AG09319 (cell line): ENCODE measurements at regions not wholly inside any gene's neighbourhood (a gene's known extent, or its start where the extent isn't known, plus 50 kb on each side); places are given as distances from the start of the nearest gene placed in this dataset.

ENCODE experiments used
- DNase-seq: peaks from one replicate; pipeline ENCODE4 v3.0.0-alpha.2; 2010; ENCODE audit warnings: low read depth; ENCODE audit errors: extremely low read depth
- TF ChIP-seq, protein P1 (sequence below): IDR thresholded peaks from 2 replicates; pipeline ENCODE4 v1.5.1; 2011; ENCODE audit warnings: low read depth, mild to moderate bottlenecking, inconsistent platforms, low read length, moderate library complexity

DNA sequence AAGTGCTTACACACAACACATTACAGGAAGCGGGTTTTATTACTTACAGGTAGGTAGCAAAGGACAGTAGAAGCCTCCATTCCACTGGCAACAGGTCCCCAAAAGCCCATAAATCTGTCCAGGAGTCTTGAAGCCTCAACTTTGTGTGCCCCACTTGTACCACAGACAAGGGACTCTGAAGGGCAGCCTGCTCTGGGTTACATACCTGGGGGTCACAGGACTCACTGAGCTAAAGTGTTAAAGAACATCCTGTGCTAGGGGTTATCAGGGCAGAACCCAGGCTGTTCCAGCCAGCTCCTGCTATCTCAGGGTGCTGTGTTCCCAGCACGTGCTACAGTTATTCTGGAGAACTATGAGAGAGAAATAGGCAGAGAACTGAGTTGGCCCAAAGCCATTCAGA is 230.9 kb upstream of the SLC10A2 start:
- TF ChIP-seq, protein P1, sequence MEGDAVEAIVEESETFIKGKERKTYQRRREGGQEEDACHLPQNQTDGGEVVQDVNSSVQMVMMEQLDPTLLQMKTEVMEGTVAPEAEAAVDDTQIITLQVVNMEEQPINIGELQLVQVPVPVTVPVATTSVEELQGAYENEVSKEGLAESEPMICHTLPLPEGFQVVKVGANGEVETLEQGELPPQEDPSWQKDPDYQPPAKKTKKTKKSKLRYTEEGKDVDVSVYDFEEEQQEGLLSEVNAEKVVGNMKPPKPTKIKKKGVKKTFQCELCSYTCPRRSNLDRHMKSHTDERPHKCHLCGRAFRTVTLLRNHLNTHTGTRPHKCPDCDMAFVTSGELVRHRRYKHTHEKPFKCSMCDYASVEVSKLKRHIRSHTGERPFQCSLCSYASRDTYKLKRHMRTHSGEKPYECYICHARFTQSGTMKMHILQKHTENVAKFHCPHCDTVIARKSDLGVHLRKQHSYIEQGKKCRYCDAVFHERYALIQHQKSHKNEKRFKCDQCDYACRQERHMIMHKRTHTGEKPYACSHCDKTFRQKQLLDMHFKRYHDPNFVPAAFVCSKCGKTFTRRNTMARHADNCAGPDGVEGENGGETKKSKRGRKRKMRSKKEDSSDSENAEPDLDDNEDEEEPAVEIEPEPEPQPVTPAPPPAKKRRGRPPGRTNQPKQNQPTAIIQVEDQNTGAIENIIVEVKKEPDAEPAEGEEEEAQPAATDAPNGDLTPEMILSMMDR = no peak
- no peak for DNase-seq

DNA sequence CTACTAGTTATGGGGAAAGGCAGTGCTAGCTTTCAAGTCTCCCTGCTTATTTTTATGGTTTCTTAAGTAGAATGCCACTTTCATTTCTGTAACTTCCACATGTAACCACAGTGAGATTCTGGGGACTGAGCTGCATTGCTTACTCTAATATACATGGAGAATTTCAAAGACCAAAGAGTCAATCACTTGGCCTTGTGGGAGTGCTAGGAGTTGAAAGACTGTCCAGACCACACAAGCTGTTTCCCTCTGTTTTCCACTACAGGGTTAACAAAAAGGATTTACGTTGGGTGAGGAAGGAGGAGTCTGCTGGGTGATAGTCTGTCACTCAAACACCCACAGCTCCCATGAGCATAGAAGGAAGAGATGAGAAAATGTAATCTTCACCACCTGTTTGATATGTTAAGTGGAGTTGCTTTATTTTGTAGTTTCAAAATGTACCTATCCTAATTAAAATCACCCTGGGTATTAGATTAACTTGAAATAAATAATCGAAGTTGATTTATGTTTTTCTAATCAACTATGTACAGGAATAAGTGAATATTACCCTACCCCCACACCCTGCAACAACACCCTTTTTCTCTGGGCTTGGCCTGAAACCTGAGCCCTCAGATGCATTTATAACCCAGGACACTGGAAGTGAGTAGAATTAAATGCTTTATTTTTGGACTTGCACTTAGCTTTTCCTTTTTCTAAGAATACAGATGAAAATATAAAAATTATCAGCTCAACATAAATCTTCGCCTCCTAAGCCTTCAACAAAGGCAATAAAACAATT is 225.8 kb upstream of the SLC10A2 start:
- TF ChIP-seq, protein P1 = no peak
- no peak for DNase-seq

DNA sequence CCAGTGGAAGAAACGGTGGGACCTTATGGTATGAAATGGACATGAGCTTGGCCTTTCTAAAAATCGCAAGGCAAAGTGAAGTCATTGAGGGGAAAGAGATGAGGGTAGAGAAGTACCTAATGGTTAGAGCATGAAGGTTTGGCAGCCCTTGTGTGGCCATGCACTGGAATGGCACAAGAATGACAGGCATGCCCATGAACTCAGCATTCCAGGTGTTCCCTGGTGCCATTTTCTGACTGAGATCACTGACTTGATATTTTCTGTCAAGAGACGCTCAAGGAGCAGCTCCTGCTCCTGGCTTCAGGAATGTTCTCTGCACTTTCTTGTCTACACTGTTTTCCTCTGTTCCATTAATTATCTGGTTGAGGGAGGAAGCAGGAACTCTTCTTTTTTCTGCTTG is 225.0 kb upstream of the SLC10A2 start:
- DNase-seq = no peak
- TF ChIP-seq, protein P1 = no peak

DNA sequence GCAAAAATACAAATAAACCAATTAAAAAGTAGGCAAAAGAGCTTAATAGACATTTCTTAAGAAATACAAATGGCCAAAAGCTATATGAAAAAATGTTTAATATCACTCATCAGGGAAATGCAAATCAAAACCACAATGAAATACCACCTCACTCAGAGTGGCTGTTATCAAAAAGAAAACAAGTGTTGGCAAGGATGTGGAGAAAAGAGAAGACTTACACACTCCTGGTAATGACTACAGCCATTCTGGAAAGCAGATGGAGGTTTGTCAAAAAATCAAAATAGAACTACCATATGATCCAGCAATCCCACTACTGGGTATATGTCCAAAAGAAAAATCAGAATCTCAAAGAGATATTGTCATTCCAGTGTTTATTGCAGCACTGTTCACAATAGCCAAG is 223.5 kb upstream of the SLC10A2 start:
- DNase-seq = no peak
- TF ChIP-seq, protein P1 = no peak

DNA sequence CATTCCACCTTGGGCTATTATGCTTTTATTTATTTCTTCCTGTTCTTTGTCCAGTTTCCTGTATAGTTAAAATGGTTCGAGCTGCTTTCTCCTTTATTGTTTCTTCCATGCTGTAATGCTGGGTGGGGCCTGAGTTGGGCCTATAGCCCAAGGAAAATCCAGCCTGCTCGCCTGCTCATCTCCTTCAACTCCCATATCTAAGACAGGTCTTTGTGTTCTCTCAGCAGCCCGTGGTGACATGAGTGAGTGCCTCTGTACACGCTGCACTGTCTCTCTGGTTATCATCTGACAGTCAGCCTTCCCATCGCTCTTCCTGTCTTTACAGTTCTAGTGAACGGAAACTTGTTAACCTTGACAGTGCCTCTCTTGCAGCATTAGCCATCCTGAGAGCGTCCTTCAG is 221.9 kb upstream of the SLC10A2 start:
- TF ChIP-seq, protein P1 = no peak
- DNase-seq = no peak

DNA sequence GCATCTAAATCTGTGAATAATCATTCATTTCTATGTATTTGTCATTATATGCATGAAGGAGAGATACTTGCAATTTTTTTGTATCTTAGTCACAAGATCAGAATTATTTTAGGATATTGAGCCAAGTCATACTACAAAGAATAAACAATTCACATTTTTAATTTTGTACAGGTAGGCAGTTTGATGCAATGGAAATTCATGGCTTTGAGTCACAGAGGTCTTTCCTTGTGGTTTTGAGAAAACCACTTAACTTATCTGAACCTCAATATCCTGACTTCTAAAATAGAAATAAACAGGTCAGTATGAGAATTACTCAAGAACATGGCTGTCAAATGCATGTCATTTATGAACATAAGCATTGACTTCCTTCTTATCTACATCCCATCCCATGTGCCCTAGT is 221.4 kb upstream of the SLC10A2 start:
- TF ChIP-seq, protein P1 = no peak
- DNase-seq = no peak

DNA sequence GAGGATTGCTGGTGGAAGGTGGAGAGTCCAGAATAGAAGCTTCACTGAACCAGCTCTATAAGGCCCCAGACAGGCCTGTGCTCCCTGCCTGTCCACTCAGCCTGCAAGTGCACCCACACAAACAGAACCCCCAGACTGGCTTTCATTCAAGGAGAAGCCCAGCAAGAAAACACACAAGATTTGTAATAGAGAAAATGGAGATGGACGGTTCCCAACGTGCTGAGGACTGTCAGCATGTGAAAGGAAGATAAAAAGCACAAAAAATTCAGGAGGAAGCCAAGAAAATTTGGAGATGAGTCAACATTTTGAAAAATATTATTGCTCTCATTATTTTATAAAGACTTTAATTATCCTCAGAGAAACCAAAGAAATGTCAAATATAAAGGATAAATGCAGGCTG is 218.2 kb upstream of the SLC10A2 start:
- DNase-seq = no peak
- TF ChIP-seq, protein P1 = no peak
